A549 (cell line): ENCODE measurements at regions not wholly inside any gene's neighbourhood (a gene's known extent, or its start where the extent isn't known, plus 50 kb on each side); places are given as distances from the start of the nearest gene placed in this dataset.

Experiments used
- ATAC-seq, 2 experiments: fragments of 200-7000 bp in 1 of 2; fragments of >200 bp in 1 of 2; cut with Nextera tagmentation in 1 of 2; cut with Tn5 transposase in 1 of 2; 3 replicates each; pipeline versions ENCODE4 v1.8.0 to v1.9.1; 2018 to 2020; ENCODE audit warnings: mild to moderate bottlenecking in 1 of 2, moderate library complexity in 1 of 2
- CTCF ChIA-PET: fragments of 300-600 bp; sonication (Branson Sonifier 250); formaldehyde crosslinking; extraction: SDS; loops from one replicate; lab custom pipeline; 2021; ENCODE audit warnings: antibody characterized with exemption, inconsistent platforms; lab: Yijun Ruan, JAX
- POLR2A ChIA-PET: fragments of 350-600 bp; formaldehyde crosslinking; extraction: SDS; loops from one replicate; lab custom pipeline; 2021; ENCODE audit warnings: antibody characterized with exemption, inconsistent platforms; lab: Yijun Ruan, JAX
- DNase-seq, 2 experiments: peaks; one replicate each; pipeline versions ENCODE4 v3.0.0 to v3.0.0-alpha.2; 2011 to 2016; ENCODE audit warnings: low read depth in 1 of 2, low spot score in 1 of 2
- FAIRE-seq: peaks from 2 replicates; lab custom pipeline; 2011; peaks lifted over from hg19 to GRCh38; lab: Jason Lieb, UNC
- H3K27ac ChIP-seq, 2 experiments: fragments of >200 bp; sonication (Bioruptor Twin); formaldehyde crosslinking; 3 replicates each; pipeline ENCODE4 v1.5.1; 2016 to 2017
- H3K4me1 ChIP-seq: fragments of >200 bp; sonication (Bioruptor Twin); formaldehyde crosslinking; 3 replicates; pipeline ENCODE4 v1.6.1; 2016
- H3K4me2 ChIP-seq: fragments of >200 bp; sonication (Bioruptor Twin); formaldehyde crosslinking; 3 replicates; pipeline ENCODE4 v1.6.1; 2016
- H3K4me3 ChIP-seq: fragments of >200 bp; sonication (Bioruptor Twin); formaldehyde crosslinking; 3 replicates; pipeline ENCODE4 v1.5.1; 2016
- H3K9me3 ChIP-seq: fragments of >200 bp; sonication (Bioruptor Twin); formaldehyde crosslinking; 3 replicates; pipeline ENCODE4 v1.6.1; 2016
- CBX8 ChIP-seq: fragments of 200-600 bp; sonication (generic); IDR thresholded peaks from 2 replicates; pipeline ENCODE4 v1.6.1; 2016
- CHD2 ChIP-seq: fragments of 150-350 bp; IDR thresholded peaks from 2 replicates; pipeline ENCODE4 v1.6.1; 2014; ENCODE audit warnings: low read length; ENCODE audit not compliant: partially characterized antibody
- ESRRA ChIP-seq: fragments of 150-350 bp; IDR thresholded peaks from 2 replicates; pipeline ENCODE4 v1.6.1; 2014; ENCODE audit warnings: mild to moderate bottlenecking, low read length, borderline replicate concordance
- FOXS1 ChIP-seq: fragments of 250-450 bp; sonication (Bioruptor Pico); IDR thresholded peaks from 2 replicates; pipeline ENCODE4 v1.5.0; 2020; ENCODE audit warnings: mild to moderate bottlenecking, moderate library complexity
- HOXB13 ChIP-seq: fragments of 250-450 bp; sonication (Bioruptor Pico); IDR thresholded peaks from 2 replicates; pipeline ENCODE4 v1.5.0; 2020; ENCODE audit warnings: low read depth, mild to moderate bottlenecking, moderate library complexity
- JUNB ChIP-seq: fragments of >200 bp; sonication (Bioruptor Twin); formaldehyde crosslinking; IDR thresholded peaks from 2 replicates; pipeline ENCODE4 v1.6.1; 2016
- KDM1A ChIP-seq: fragments of 200-600 bp; sonication (generic); IDR thresholded peaks from 2 replicates; pipeline ENCODE4 v1.6.1; 2016; ENCODE audit warnings: low read depth, mild to moderate bottlenecking
- KDM5A ChIP-seq: fragments of 200-600 bp; sonication (generic); IDR thresholded peaks from 2 replicates; pipeline ENCODE4 v1.6.1; 2016; ENCODE audit warnings: antibody characterized with exemption, mild to moderate bottlenecking
- NPAS2 ChIP-seq: fragments of 250-450 bp; sonication (Bioruptor Pico); IDR thresholded peaks from 2 replicates; pipeline ENCODE4 v1.8.0; 2022; ENCODE audit warnings: mild to moderate bottlenecking, moderate library complexity, borderline replicate concordance
- PHF8 ChIP-seq: fragments of 200-600 bp; sonication (generic); IDR thresholded peaks from 2 replicates; pipeline ENCODE4 v1.6.1; 2016; ENCODE audit warnings: low read depth, mild to moderate bottlenecking, antibody characterized with exemption, moderate library complexity, borderline replicate concordance
- RARB ChIP-seq: fragments of 250-450 bp; sonication (Bioruptor Pico); IDR thresholded peaks from 2 replicates; pipeline ENCODE4 v1.8.0; 2021; ENCODE audit warnings: mild to moderate bottlenecking, moderate library complexity
- RFX5 ChIP-seq: fragments of 450-650 bp; IDR thresholded peaks from 2 replicates; pipeline ENCODE4 v1.7.1; 2014; ENCODE audit warnings: antibody characterized with exemption, mild to moderate bottlenecking, moderate library complexity
- RNF2 ChIP-seq: fragments of 200-600 bp; sonication (generic); IDR thresholded peaks from 2 replicates; pipeline ENCODE4 v1.6.1; 2016; ENCODE audit warnings: low read depth, mild to moderate bottlenecking, antibody characterized with exemption, moderate library complexity, borderline replicate concordance
- SMC3 ChIP-seq: fragments of >200 bp; sonication (Bioruptor Twin); formaldehyde crosslinking; IDR thresholded peaks from 3 replicates; pipeline ENCODE4 v1.6.1; 2018; ENCODE audit warnings: inconsistent platforms
- SREBF2 ChIP-seq: fragments of 450-650 bp; IDR thresholded peaks from 2 replicates; pipeline ENCODE4 v1.6.1; 2014; ENCODE audit warnings: mild to moderate bottlenecking, moderate library complexity
- TFCP2L1 ChIP-seq: fragments of 250-450 bp; sonication (Bioruptor Pico); IDR thresholded peaks from 2 replicates; pipeline ENCODE4 v1.5.0; 2021; ENCODE audit warnings: mild to moderate bottlenecking
- TP53 ChIP-seq: fragments of 250-450 bp; sonication (Bioruptor Pico); IDR thresholded peaks from 2 replicates; pipeline ENCODE4 v1.5.0; 2021; ENCODE audit warnings: mild to moderate bottlenecking, moderate library complexity
- ZC3H11A ChIP-seq: fragments of 450-650 bp; IDR thresholded peaks from 2 replicates; pipeline ENCODE4 v1.6.1; 2014; ENCODE audit warnings: antibody characterized with exemption, mild to moderate bottlenecking
- WGBS: methylation state at CpG from one replicate; pipeline ENCODE4 v1.1.6; 2017; ENCODE audit errors: missing lambda C conversion rate; 5-methylcytosine and 5-hydroxymethylcytosine counted together
- TF ChIP-seq, protein P1 (sequence below): fragments of >200 bp; sonication (Bioruptor Twin); formaldehyde crosslinking; IDR thresholded peaks from 3 replicates; pipeline ENCODE4 v1.6.1; 2016
- TF ChIP-seq, protein P2 (sequence below): fragments of >200 bp; sonication (Bioruptor Twin); formaldehyde crosslinking; IDR thresholded peaks from 3 replicates; pipeline ENCODE4 v1.5.1; 2016
- TF ChIP-seq, protein P3 (sequence below): fragments of 250-450 bp; sonication (Bioruptor Pico); IDR thresholded peaks from 2 replicates; pipeline ENCODE4 v1.5.0; 2021; ENCODE audit warnings: mild to moderate bottlenecking, moderate library complexity, borderline replicate concordance
- TF ChIP-seq, protein P4 (sequence below): IDR thresholded peaks from 2 replicates; pipeline ENCODE4 v1.6.1; 2012; ENCODE audit warnings: low read depth, borderline replicate concordance

- no peak for ATAC-seq
- H3K4me2 ChIP-seq, result no peak overlapping the region
Observed at GRCh38 chr11:13102513-13102840, 93.4 kb downstream of the RASSF10 start.

DNA sequence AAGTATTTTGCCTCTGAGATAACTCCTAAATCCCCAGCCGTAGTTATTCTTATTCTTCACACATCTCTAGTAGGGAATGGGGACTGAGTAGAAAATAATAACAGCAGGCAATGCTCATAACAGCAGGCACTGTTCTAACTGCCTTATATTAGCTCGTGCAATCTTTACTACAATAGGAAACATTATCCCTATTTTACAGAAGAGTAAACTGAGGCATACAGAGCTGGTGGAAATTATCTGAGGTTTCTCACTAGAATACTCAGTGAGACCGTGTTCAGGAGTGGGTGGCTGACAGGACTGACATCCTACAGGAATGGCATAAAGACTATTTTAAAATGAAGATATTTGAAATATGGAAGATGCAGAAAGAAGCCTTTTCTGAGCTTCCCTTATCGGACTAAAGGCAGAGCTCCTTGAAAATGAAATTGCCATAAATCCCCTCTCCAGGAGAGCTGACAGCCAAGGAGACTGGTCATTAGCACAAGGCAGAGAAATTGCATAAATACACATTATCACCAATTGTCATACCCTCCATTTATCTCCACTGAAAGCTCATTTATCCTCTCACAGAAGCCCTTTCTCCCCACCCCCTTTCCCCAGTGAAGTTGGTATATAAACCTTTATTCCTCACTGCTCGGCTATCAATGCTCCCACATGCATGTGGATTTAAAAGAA, 93.9 kb downstream of the RASSF10 start:
- ChIA-PET CTCF (no interaction called here), POLR2A (no interaction called here)
- H3K4me1 ChIP-seq, result peaks cover 5% of the 10 kb centered on the region
- no peak overlapping the region for H3K4me2 ChIP-seq
- no peak for ATAC-seq
- TF ChIP-seq FOXS1, result no peak
- TF ChIP-seq SREBF2, result no peak
- TF ChIP-seq HOXB13, result no peak
- TF ChIP-seq ZC3H11A, result no peak
- no peak for TF ChIP-seq TFCP2L1 (CRISPR knock-in tag)
- TF ChIP-seq SMC3, result no peak
- TF ChIP-seq, protein P1, sequence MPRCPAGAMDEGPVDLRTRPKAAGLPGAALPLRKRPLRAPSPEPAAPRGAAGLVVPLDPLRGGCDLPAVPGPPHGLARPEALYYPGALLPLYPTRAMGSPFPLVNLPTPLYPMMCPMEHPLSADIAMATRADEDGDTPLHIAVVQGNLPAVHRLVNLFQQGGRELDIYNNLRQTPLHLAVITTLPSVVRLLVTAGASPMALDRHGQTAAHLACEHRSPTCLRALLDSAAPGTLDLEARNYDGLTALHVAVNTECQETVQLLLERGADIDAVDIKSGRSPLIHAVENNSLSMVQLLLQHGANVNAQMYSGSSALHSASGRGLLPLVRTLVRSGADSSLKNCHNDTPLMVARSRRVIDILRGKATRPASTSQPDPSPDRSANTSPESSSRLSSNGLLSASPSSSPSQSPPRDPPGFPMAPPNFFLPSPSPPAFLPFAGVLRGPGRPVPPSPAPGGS, result no peak
- TF ChIP-seq ESRRA, result no peak
- TF ChIP-seq TP53, result no peak
- TF ChIP-seq, protein P2, sequence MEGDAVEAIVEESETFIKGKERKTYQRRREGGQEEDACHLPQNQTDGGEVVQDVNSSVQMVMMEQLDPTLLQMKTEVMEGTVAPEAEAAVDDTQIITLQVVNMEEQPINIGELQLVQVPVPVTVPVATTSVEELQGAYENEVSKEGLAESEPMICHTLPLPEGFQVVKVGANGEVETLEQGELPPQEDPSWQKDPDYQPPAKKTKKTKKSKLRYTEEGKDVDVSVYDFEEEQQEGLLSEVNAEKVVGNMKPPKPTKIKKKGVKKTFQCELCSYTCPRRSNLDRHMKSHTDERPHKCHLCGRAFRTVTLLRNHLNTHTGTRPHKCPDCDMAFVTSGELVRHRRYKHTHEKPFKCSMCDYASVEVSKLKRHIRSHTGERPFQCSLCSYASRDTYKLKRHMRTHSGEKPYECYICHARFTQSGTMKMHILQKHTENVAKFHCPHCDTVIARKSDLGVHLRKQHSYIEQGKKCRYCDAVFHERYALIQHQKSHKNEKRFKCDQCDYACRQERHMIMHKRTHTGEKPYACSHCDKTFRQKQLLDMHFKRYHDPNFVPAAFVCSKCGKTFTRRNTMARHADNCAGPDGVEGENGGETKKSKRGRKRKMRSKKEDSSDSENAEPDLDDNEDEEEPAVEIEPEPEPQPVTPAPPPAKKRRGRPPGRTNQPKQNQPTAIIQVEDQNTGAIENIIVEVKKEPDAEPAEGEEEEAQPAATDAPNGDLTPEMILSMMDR, result no peak
- H3K27ac ChIP-seq, result no peak overlapping the region
- no peak overlapping the region for H3K4me3 ChIP-seq
- 78% methylated on average over 5 of the region's 5 CpGs for WGBS
- DNase-seq, result no peak
- FAIRE-seq, result no peak
- no peaks in the 10 kb centered on the region for H3K9me3 ChIP-seq

More at GRCh38 chr11:13102513-13102840, 93.4 kb downstream of the RASSF10 start:
- Histone ChIP-seq H3K9me3 (no peaks in the 10 kb centered on the region), H3K27ac (peak overlapping the region in 1 of 2 experiments; percentile 53; a peak in 3 of 6 replicates), H3K4me3 (no peak overlapping the region), H3K4me1 (peaks cover 11% of the 10 kb centered on the region)
- FAIRE-seq (no peak), DNase-seq (no peak)
- ChIA-PET CTCF (no interaction called here), POLR2A (no interaction called here)
- WGBS, result 74% methylated on average over 2 of the region's 2 CpGs
- TF ChIP-seq, protein P3, sequence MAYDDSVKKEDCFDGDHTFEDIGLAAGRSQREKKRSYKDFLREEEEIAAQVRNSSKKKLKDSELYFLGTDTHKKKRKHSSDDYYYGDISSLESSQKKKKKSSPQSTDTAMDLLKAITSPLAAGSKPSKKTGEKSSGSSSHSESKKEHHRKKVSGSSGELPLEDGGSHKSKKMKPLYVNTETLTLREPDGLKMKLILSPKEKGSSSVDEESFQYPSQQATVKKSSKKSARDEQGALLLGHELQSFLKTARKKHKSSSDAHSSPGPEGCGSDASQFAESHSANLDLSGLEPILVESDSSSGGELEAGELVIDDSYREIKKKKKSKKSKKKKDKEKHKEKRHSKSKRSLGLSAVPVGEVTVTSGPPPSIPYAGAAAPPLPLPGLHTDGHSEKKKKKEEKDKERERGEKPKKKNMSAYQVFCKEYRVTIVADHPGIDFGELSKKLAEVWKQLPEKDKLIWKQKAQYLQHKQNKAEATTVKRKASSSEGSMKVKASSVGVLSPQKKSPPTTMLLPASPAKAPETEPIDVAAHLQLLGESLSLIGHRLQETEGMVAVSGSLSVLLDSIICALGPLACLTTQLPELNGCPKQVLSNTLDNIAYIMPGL (CRISPR knock-in tag), result no peak
- TF ChIP-seq RFX5, result no peak
- no peak for TF ChIP-seq TFCP2L1 (CRISPR knock-in tag)
- TF ChIP-seq PHF8, result no peak
- TF ChIP-seq ZC3H11A, result no peak
- TF ChIP-seq KDM5A, result no peak
- TF ChIP-seq RARB (CRISPR knock-in tag), result no peak
- TF ChIP-seq CHD2, result no peak
- no peak for TF ChIP-seq RNF2
- no peak for TF ChIP-seq SMC3
- no peak for TF ChIP-seq FOXS1
- TF ChIP-seq, protein P4, sequence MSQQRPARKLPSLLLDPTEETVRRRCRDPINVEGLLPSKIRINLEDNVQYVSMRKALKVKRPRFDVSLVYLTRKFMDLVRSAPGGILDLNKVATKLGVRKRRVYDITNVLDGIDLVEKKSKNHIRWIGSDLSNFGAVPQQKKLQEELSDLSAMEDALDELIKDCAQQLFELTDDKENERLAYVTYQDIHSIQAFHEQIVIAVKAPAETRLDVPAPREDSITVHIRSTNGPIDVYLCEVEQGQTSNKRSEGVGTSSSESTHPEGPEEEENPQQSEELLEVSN, result no peak
- TF ChIP-seq JUNB, result no peak
- TF ChIP-seq KDM1A, result no peak
- TF ChIP-seq CBX8, result no peak
- TF ChIP-seq NPAS2, result no peak
